Fibroblast of lung (primary cell): ENCODE measurements at regions not wholly inside any gene's neighbourhood (a gene's known extent, or its start where the extent isn't known, plus 50 kb on each side); places are given as distances from the start of the nearest gene placed in this dataset.

Source experiments
- DNase-seq, 2 donors: peaks; one replicate each; pipeline versions ENCODE4 v3.0.0 to v3.0.0-alpha.2; 2010; ENCODE audit warnings: low read depth in 2 of 2
- H2AFZ ChIP-seq: 2 replicates; pipeline ENCODE4 v1.5.1; 2012; ENCODE audit warnings: low read length, control low read depth, inconsistent platforms
- H3K27ac ChIP-seq: 2 replicates; pipeline ENCODE4 v1.5.1; 2011; ENCODE audit warnings: low read length, control low read depth; ENCODE audit not compliant: insufficient read depth
- H3K27me3 ChIP-seq: 2 replicates; pipeline ENCODE4 v1.5.1; 2011; ENCODE audit warnings: mild to moderate bottlenecking, low read length; ENCODE audit not compliant: control insufficient read depth, insufficient read depth
- H3K36me3 ChIP-seq: 2 replicates; pipeline ENCODE4 v1.5.1; 2011; ENCODE audit warnings: low read length; ENCODE audit not compliant: control insufficient read depth, insufficient read depth
- H3K4me1 ChIP-seq: 2 replicates; pipeline ENCODE4 v1.5.1; 2011; ENCODE audit warnings: low read length; ENCODE audit not compliant: control insufficient read depth, insufficient read depth; ENCODE audit errors: extremely low read depth
- H3K4me2 ChIP-seq: 2 replicates; pipeline ENCODE4 v1.5.1; 2011; ENCODE audit warnings: low read length, control low read depth; ENCODE audit not compliant: insufficient read depth; ENCODE audit errors: extremely low read depth
- H3K4me3 ChIP-seq, 4 experiments: fragments of 200-600 bp in 1 of 4; sonication (generic) in 1 of 4; replicated peaks in 1 of 4; 2 replicates each; pipeline ENCODE4 v1.5.1; 2011 to 2016; ENCODE audit warnings: low read length in 4 of 4, low read depth in 3 of 4, mild to moderate bottlenecking in 3 of 4, control low read depth in 2 of 4, inconsistent platforms in 1 of 4, mixed read lengths in 1 of 4; ENCODE audit not compliant: insufficient read depth in 1 of 4; ENCODE audit errors: control extremely low read depth in 1 of 4
- H3K79me2 ChIP-seq: 2 replicates; pipeline ENCODE4 v1.5.1; 2012; ENCODE audit warnings: mild to moderate bottlenecking, low read length, inconsistent platforms; ENCODE audit not compliant: control insufficient read depth, insufficient read depth
- H3K9ac ChIP-seq: 2 replicates; pipeline ENCODE4 v1.5.1; 2011; ENCODE audit warnings: mild to moderate bottlenecking, low read length, control low read depth; ENCODE audit not compliant: insufficient read depth
- H3K9me3 ChIP-seq: 2 replicates; pipeline ENCODE4 v1.5.1; 2012; ENCODE audit warnings: low read depth, low read length; ENCODE audit not compliant: control insufficient read depth, insufficient read depth
- H4K20me1 ChIP-seq: 2 replicates; pipeline ENCODE4 v1.5.1; 2011; ENCODE audit warnings: low read length; ENCODE audit not compliant: control insufficient read depth, insufficient read depth; ENCODE audit errors: extremely low read depth
- CTCF ChIP-seq, 2 donors: IDR thresholded peaks in 1 of 2; conservative IDR thresholded peaks in 1 of 2; 1 replicate in 1 of 2; 2 replicates in 1 of 2; pipeline ENCODE4 v1.5.1; 2011 to 2012; ENCODE audit warnings: low read length in 2 of 2, control low read depth in 1 of 2, inconsistent platforms in 1 of 2, low read depth in 1 of 2, mild to moderate bottlenecking in 1 of 2
- EZH2 ChIP-seq: IDR thresholded peaks from 2 replicates; pipeline ENCODE4 v1.5.1; 2012; ENCODE audit warnings: low read length, control low read depth, mild to moderate bottlenecking; ENCODE audit errors: missing control alignments

DNA sequence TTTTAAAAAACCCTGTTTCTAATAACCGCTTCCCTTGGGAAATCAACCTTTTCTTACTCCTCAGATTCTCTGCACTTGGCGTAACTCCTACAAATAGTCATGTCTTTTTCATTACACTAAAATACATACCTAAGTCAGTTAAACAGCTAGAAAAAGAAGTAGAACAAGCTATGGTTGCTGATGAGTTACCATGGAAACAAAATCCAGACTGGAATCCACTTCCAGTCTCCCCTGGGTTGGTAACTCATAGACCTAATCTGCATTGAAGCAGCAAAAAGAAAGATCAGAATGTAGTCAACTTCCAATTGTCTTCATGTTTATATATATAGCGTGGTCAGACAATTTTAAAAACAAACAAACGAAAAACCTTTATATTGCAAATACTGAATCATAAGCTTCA is 260.8 kb upstream of the LRRN1 start:
- Histone ChIP-seq H4K20me1 (no peaks in the 10 kb centered on the region), H2AFZ (no peak overlapping the region), H3K4me2 (no peak overlapping the region), H3K79me2 (no peaks in the 10 kb centered on the region), H3K9me3 (no peaks in the 10 kb centered on the region), H3K36me3 (no peaks in the 10 kb centered on the region), H3K4me1 (no peaks in the 10 kb centered on the region), H3K27ac (no peak overlapping the region), H3K27me3 (no peaks in the 10 kb centered on the region), H3K4me3 (no peak overlapping the region), H3K9ac (no peak overlapping the region)
- no peak for TF ChIP-seq EZH2
- no peak for DNase-seq

- no peak for TF ChIP-seq CTCF (conservative IDR thresholded peaks at IDR 0.05 in 1 of 2, IDR thresholded peaks at IDR 0.05 in 1 of 2; ENCODE audit: low read depth in 1 of 2, low read length in 2 of 2)
- no peak for TF ChIP-seq EZH2
These were observed 266.7 kb upstream of the LRRN1 start for GRCh38 chr3:3532508-3532907.

DNA sequence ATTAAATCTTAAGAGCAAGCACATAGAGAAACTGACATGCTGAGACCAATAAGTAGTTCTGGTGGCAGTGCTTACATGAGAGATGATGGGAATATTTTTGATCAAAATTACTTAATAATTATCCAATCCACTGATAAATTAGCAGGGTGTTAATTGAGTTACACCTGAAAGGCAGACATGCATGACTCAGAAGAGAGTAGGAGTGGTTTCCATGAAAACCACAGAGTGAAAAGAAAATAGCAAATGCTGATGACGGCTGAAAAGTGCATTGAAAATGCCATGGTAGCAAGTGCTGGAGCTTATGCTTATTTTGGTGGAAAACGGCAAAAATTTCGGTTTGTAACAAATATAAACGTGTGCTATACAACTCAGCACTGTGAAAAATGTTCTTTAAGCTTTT is 267.8 kb upstream of the LRRN1 start:
- H3K4me3 ChIP-seq, result no peak overlapping the region
- peak in 1 of 2 donors; percentile 12 for DNase-seq
- no peak overlapping the region for H2AFZ ChIP-seq
- H3K4me2 ChIP-seq, result no peak overlapping the region
- H3K79me2 ChIP-seq, result no peaks in the 10 kb centered on the region
- no peak overlapping the region for H3K9ac ChIP-seq
- H3K27me3 ChIP-seq, result no peaks in the 10 kb centered on the region
- H3K9me3 ChIP-seq, result no peaks in the 10 kb centered on the region
- H4K20me1 ChIP-seq, result no peaks in the 10 kb centered on the region
- no peak for TF ChIP-seq CTCF (conservative IDR thresholded peaks at IDR 0.05 in 1 of 2, IDR thresholded peaks at IDR 0.05 in 1 of 2; ENCODE audit: low read depth in 1 of 2, low read length in 2 of 2)
- TF ChIP-seq EZH2, result no peak
- H3K4me1 ChIP-seq, result no peaks in the 10 kb centered on the region
- H3K36me3 ChIP-seq, result no peaks in the 10 kb centered on the region
- H3K27ac ChIP-seq, result no peak overlapping the region

More at GRCh38 chr3:3532508-3532907, 266.7 kb upstream of the LRRN1 start:
- no peaks in the 10 kb centered on the region for H3K9me3 ChIP-seq
- H3K4me2 ChIP-seq, result no peak overlapping the region
- H3K27ac ChIP-seq, result no peak overlapping the region
- H3K4me3 ChIP-seq, result no peak overlapping the region
- H3K36me3 ChIP-seq, result no peaks in the 10 kb centered on the region
- no peaks in the 10 kb centered on the region for H4K20me1 ChIP-seq
- no peak for DNase-seq
- H2AFZ ChIP-seq, result no peak overlapping the region
- H3K27me3 ChIP-seq, result no peaks in the 10 kb centered on the region
- H3K79me2 ChIP-seq, result no peaks in the 10 kb centered on the region
- no peak overlapping the region for H3K9ac ChIP-seq
- no peaks in the 10 kb centered on the region for H3K4me1 ChIP-seq
